HG03354 (cell line): ENCODE measurements at regions not wholly inside any gene's neighbourhood (a gene's known extent, or its start where the extent isn't known, plus 50 kb on each side); places are given as distances from the start of the nearest gene placed in this dataset.

Experiments used
- ATAC-seq: cut with Tn5 transposase; IDR thresholded peaks from one replicate; pipeline ENCODE4 v1.9.1; 2021; ENCODE audit warnings: mild to moderate bottlenecking; ENCODE audit not compliant: unreplicated experiment, poor library complexity, severe bottlenecking

DNA sequence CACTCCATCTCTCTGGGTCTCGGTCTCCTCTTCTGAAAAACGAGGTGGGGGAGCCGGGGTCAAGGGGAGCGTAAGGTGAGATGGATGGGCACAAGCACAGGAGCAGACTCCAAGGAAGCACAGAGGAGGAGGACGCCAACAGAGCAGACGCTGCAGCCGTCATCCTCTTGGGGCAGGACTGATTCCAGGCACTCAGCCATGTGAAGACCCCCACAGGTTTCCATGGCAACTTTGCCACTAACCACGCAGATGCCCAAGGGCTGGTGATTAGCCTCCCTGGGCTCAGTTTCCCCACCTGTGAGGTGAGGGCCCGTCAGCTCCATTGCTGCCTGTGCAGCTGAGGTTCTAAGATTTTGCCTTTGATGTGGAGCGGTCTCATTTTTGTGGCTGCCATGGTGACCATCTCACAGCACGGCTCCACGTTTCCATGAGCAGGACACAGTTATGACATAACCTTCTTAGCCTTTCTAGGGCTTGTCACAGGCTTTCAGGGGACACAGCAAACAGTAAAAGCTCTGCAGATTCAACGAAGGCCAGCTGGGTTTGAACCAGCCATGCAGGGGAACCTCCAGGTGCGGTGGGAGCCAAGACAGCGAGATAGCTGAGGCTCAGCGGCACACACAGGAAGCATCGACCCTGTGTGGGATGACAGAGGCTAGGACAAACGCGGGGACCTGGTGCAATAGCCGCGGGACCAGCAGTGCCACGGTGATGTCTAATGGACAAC lies 170.3 kb downstream of the NUP210 start:
- no peak for ATAC-seq

GRCh38 chr3:13248640-13249039 lies 171.5 kb downstream of the NUP210 start:
- no peak for ATAC-seq

GRCh38 chr3:13245615-13245978 lies 172.4 kb upstream of the IQSEC1 start:
- no peak for ATAC-seq

DNA sequence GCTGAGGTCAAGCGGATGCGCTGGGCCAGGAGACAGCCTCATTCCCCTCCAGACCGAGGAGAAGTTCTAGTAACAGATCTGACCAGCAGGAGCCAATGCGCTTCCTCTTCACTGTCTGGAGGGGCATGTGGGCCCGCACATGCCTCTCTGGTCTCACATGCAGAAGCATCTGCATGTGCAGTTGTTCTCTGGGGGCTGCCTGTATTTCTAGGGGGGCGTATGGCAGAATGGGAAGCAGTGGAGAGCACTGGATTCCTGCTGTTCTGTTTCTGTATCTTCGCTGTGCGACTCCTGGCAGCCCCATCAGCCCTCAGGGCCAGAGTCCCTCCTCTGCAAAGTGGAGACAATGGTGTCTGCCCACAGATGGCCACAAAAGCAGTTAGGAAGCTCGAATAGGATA lies 170.4 kb upstream of the IQSEC1 start:
- ATAC-seq = no peak

DNA sequence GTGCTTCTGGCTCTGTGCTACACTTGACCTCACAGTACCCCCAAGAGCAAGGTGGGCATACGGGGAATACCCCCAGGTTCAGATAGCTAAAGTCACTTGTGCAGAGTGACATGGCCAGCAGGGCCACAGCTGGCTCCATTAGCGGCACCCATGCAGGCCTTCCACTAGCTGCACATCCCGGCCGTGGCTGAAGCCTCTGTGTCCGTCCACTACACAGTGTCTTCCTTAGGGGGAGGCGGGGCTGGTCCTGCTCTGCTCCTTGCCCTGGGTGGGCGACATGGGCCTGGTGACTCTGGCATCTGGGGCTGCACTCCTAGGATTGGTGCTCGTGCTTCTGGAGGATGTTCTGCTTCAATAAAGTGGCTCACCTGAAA lies 169.1 kb upstream of the IQSEC1 start:
- no peak for ATAC-seq

DNA sequence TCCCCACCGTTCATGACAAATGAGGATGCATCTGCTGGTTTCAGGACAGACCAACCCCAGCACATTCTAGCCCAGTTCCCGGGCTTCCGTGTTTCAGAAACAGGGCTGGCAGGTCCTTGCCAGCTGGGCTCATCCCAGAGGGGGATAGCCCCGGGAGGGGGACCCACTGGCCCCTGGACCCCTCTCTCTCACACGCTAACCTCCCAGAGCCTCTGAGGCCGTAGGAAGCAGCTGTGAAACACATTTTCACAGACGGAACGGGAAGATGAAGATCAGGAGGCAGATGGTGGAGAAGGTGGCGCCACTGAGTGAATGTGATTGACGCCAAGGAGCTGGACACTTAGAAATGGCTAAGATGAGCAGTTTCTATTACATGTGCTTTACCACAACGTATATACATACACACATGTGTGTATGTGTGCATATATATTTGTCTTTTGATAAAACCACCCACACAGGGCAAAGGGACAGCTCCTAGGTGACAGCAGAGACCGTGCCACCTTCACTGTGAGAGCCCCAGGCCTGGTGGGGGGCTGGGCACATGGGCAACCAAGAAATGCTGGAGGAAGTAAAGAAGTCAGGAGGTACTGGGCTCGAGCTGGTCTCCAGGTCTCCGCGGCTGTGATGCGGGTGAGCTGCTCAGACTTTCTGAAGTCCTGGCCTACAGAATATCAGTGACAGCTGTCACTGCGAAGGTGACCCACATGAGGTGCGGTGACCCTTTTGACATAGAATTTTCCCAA lies 168.6 kb upstream of the IQSEC1 start:
- no peak for ATAC-seq

DNA sequence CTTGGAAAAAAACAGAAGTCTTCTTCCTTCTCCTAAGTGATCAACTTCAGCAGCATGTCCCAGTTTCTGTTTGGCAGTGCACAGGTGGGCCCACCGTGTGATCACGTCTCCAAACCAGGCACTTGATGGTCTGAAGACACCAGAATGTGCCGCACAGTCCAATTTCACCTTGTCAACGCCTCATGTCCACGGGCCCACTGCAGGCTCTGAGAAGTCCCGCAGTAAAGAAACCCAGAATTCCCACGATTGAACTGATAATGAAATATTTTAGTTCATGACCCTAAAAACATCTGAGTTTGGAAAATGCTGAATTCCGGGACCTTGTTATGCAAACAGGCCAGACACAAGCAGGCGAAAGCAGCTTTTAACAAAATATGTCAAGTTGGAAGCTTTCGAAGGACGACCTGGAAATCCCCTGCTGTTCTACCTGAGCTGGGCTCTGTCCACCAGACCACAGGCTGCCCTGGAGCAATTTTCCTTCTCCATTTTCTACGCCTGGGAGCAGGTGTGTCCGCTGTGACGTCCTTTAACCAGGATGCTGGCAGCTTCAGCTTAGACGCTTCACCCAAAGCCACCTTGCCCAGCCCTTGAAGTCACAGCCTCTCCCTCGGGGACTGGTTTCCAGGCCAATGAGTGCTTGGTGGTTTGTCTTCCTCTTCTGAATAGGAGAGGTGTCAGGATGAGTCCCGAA lies 167.8 kb upstream of the IQSEC1 start:
- ATAC-seq = no peak

GRCh38 chr3:13239467-13239760 lies 166.2 kb upstream of the IQSEC1 start:
- ATAC-seq = no peak

- no peak for ATAC-seq
These were observed 165.6 kb upstream of the IQSEC1 start for GRCh38 chr3:13238687-13239466.

DNA sequence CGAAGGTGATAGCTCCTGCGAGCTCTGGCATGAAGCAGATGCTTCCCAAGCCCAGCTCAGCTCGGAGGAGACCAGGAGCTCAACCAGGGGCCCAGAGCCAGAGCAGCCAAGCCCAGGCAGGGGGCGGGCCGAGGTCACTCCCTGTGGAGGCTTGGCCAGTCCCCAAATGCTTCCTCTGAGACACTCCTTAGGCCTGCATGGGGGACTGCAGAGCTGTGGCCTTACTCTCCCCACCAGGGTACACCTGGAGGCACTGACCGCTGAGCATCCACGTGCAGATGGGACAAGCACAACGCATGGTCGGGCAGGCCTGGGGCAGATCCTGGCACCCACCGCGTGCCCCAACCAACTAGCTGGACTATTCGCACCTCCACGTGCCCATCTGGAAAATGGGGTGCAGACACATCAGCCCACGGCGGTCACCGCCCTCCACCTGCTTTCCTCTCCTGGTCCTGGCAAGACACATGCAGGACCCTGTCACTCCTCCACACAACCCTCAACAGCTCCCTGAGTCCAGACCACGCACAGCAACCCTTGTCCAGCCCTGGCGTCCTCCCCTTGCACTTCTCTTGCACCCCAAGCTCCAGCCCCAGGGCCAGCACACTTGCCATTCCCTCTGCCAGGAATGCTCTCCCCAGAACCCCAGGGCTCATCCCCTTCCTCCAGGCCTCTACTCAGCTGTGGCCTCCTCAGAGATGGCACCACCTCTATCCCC lies 164.7 kb upstream of the IQSEC1 start:
- no peak for ATAC-seq

GRCh38 chr3:13236557-13237173 lies 163.4 kb upstream of the IQSEC1 start:
- ATAC-seq = no peak

GRCh38 chr3:13235897-13236296 lies 162.7 kb upstream of the IQSEC1 start:
- ATAC-seq = no peak

DNA sequence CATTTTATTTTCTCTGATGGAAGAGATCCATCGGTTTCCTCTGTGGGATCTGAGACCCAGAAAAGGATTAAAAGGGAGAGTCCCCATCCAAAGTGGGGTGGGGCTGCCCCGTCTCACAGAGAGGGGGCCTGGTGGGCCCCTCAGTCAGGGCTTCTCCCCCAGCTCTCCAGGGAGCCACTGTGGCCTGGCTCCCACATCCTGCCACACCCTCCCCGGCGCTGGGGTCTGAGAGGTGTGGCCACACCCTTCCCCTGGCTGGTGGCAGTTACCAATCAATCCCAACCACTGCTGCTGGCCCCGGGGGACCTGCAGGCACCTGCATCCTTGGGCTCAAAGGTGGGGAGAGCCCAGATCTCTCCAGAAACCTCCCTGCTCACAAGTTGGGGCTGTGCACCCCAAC lies 161.8 kb upstream of the IQSEC1 start:
- ATAC-seq = peak; percentile 74

GRCh38 chr3:13234666-13235065 lies 161.4 kb upstream of the IQSEC1 start:
- no peak for ATAC-seq

DNA sequence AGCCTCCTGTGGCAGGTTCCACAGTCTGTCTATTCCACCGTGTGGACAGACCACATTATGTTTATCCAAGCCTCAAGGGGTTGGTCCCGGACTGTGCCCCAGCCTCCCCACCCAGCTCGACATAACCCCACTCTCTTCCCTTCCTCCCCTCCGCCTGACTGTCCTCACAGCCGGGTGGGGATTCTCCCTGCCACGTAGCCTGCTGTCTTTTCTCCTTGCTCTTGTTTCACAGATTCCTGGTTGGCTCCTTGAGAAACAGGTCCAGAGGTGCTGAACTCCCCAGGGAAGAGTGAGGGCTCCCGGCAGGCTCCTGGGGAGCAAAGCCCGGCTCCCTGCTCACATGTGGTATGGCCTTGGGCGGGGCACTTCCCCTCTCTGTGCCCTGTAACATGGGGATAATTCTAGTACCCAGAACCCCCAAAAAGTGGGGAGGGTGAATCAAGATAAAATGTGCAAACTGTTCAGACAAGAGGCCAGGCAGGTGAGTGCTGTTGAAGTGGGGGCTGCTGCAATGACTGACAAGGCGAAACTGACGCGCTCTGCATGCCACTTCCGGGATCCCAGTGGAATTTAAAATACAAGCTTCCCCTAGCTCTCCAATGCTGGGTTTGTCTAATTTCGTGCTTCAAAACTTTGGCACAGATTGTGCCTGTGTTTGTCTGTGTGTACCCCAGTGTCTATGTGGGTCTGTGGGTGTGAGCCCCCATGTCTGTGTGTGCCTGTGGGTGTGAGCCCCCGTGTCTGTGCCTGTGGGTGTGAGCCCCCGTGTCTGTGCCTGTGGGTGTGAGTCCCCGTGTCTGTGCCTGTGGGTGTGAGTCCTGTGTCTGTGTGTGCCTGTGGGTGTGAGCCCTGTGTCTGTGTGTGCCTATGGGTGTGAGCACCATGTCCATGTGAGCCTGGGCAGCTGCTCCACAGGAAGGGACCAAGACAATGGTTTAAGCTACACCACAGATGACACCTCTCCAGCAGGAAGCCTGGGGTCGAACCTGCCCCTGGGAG lies 160.6 kb upstream of the IQSEC1 start:
- ATAC-seq = peak; percentile 41

- ATAC-seq = no peak
These were observed 158.8 kb upstream of the IQSEC1 start for GRCh38 chr3:13231781-13232666.

DNA sequence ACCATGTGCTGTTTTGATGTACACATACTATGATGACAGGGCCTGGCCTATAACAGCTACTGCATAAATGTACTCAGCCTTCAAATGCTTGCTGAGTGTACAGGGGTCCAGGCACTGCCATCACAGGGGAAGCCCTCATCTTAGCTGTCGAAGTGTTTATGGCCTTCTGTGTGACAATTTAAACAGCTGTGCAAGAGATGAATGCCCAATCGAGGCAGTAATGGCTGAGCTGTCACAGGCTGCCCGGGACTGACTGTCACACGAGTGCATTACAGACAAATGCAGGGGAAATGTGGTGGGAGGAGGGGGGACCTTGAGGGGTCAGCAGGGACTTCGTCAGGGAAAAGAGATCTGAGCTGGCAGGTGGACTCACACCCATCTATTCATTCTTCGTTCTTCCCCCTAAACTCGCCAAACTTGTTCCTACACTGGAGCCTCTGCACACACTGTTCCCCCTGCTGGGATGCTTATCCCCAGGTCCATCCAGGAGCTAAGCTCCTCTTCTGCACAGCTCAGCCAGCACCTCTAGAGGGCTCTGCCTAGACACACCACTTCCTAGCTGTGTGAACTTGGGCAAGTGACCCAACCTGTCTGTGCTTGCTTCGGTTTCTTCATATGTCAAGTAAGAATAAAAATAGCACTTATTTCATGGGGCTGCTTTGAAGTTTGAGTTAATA lies 156.2 kb upstream of the IQSEC1 start:
- ATAC-seq = peak; percentile 62
